CD14-positive monocyte (primary cell): ENCODE measurements at regions not wholly inside any gene's neighbourhood (a gene's known extent, or its start where the extent isn't known, plus 50 kb on each side); places are given as distances from the start of the nearest gene placed in this dataset.

Source experiments
- DNase-seq, 3 donors: peaks; one replicate each; pipeline ENCODE4 v3.0.0-alpha.2; 2011 to 2022
- H2AFZ ChIP-seq: 2 replicates; pipeline ENCODE4 v1.6.0; 2012; ENCODE audit warnings: mild to moderate bottlenecking, low read depth, low read length, inconsistent platforms; ENCODE audit not compliant: insufficient read depth, poor library complexity, severe bottlenecking
- H3K27ac ChIP-seq, 2 donors: 1 replicate in 1 of 2; 2 replicates in 1 of 2; pipeline ENCODE4 v1.5.1; 2012 to 2013; ENCODE audit warnings: low read length in 2 of 2, control low read depth in 1 of 2, inconsistent platforms in 1 of 2, low read depth in 1 of 2, mild to moderate bottlenecking in 1 of 2
- H3K27me3 ChIP-seq, 2 donors: one replicate each; pipeline versions ENCODE4 v1.6.0 to v1.6.1; 2011 to 2013; ENCODE audit warnings: low read length in 2 of 2; ENCODE audit not compliant: control insufficient read depth in 2 of 2, insufficient read depth in 2 of 2
- H3K36me3 ChIP-seq, 2 donors: replicated peaks in 1 of 2; 1 replicate in 1 of 2; 2 replicates in 1 of 2; pipeline versions ENCODE4 v1.5.1 to v1.6.1; 2012 to 2013; ENCODE audit warnings: low read length in 2 of 2, control low read depth in 1 of 2, inconsistent platforms in 1 of 2, mild to moderate bottlenecking in 1 of 2; ENCODE audit not compliant: insufficient read depth in 2 of 2, control insufficient read depth in 1 of 2
- H3K4me1 ChIP-seq, 2 donors: 1 replicate in 1 of 2; 2 replicates in 1 of 2; pipeline versions ENCODE4 v1.5.1 to v1.6.1; 2012 to 2013; ENCODE audit warnings: low read length in 2 of 2, control low read depth in 1 of 2, inconsistent platforms in 1 of 2, mild to moderate bottlenecking in 1 of 2, moderate library complexity in 1 of 2; ENCODE audit not compliant: insufficient read depth in 2 of 2, control insufficient read depth in 1 of 2
- H3K4me2 ChIP-seq: replicated peaks from 2 replicates; pipeline ENCODE3; 2012; ENCODE audit warnings: low read length, moderate library complexity, mild to moderate bottlenecking; ENCODE audit not compliant: poor library complexity, severe bottlenecking; ENCODE audit errors: extremely low read depth
- H3K4me3 ChIP-seq, 3 experiments: fragments of 200-600 bp in 1 of 3; sonication (generic) in 1 of 3; replicated peaks in 1 of 3; 1 replicate in 2 of 3; 2 replicates in 1 of 3; pipeline ENCODE4 v1.5.1; 2011 to 2013; ENCODE audit warnings: low read length in 3 of 3, mild to moderate bottlenecking in 3 of 3, control low read depth in 2 of 3, low read depth in 2 of 3, inconsistent platforms in 1 of 3, moderate library complexity in 1 of 3
- H3K79me2 ChIP-seq: 2 replicates; pipeline ENCODE4 v1.6.0; 2012; ENCODE audit warnings: mild to moderate bottlenecking, control low read depth, inconsistent platforms, low read length, moderate library complexity; ENCODE audit not compliant: insufficient read depth
- H3K9ac ChIP-seq: 2 replicates; pipeline ENCODE4 v1.6.0; 2017; ENCODE audit warnings: low read length, mild to moderate bottlenecking; ENCODE audit not compliant: insufficient read depth, poor library complexity, severe bottlenecking
- H3K9me3 ChIP-seq, 2 donors: replicated peaks in 1 of 2; 1 replicate in 1 of 2; 2 replicates in 1 of 2; pipeline versions ENCODE4 v1.5.1 to v1.6.1; 2012 to 2013; ENCODE audit warnings: low read length in 2 of 2, control low read depth in 1 of 2; ENCODE audit not compliant: control insufficient read depth in 1 of 2, insufficient read depth in 1 of 2
- H4K20me1 ChIP-seq: 2 replicates; pipeline ENCODE4 v1.6.0; 2012; ENCODE audit warnings: mild to moderate bottlenecking, low read length, control low read depth, moderate library complexity; ENCODE audit not compliant: insufficient read depth
- H3K27ac Mint-ChIP-seq, 7 donors: one replicate each; pipeline ENCODE4 v1.8.0; 2020; ENCODE audit warnings: mild to moderate bottlenecking in 7 of 7, mixed read lengths in 7 of 7, moderate library complexity in 6 of 7, inconsistent platforms in 2 of 7
- H3K27me3 Mint-ChIP-seq, 3 donors: one replicate each; pipeline ENCODE4 v1.8.0; 2021 to 2022; ENCODE audit warnings: low read depth in 3 of 3, mild to moderate bottlenecking in 3 of 3, mixed read lengths in 3 of 3, moderate library complexity in 3 of 3, inconsistent platforms in 1 of 3
- H3K36me3 Mint-ChIP-seq, 2 donors: one replicate each; pipeline ENCODE4 v1.8.0; 2020; ENCODE audit warnings: mixed read lengths in 2 of 2, inconsistent platforms in 1 of 2, mild to moderate bottlenecking in 1 of 2
- H3K4me1 Mint-ChIP-seq: one replicate; pipeline ENCODE4 v1.8.0; 2020; ENCODE audit warnings: mild to moderate bottlenecking, mixed read lengths
- H3K4me3 Mint-ChIP-seq, 2 donors: one replicate each; pipeline ENCODE4 v1.8.0; 2020; ENCODE audit warnings: mild to moderate bottlenecking in 2 of 2, mixed read lengths in 2 of 2, moderate library complexity in 1 of 2
- H3K9me3 Mint-ChIP-seq, 7 donors: one replicate each; pipeline ENCODE4 v1.8.0; 2020 to 2022; ENCODE audit warnings: mixed read lengths in 7 of 7, mild to moderate bottlenecking in 6 of 7, moderate library complexity in 6 of 7, inconsistent platforms in 2 of 7
- WGBS: methylation state at CpG from one replicate; pipeline ENCODE4 v1.1.5; 2013; ENCODE audit warnings: missing lambda C conversion rate; ENCODE audit not compliant: insufficient coverage; 5-methylcytosine and 5-hydroxymethylcytosine counted together
- intact Hi-C, 2 donors: fragments of 100-400 bp; cut with micrococcal nuclease; formaldehyde crosslinking; loops; one replicate each; pipeline versions ENCODE4 v1.15.0 to v1.15.1; 2023
- TF ChIP-seq, protein P1 (sequence below): fragments of 200-600 bp; IDR thresholded peaks from one replicate; pipeline ENCODE4 v1.8.0; 2022; ENCODE audit warnings: antibody characterized with exemption, mild to moderate bottlenecking

DNA sequence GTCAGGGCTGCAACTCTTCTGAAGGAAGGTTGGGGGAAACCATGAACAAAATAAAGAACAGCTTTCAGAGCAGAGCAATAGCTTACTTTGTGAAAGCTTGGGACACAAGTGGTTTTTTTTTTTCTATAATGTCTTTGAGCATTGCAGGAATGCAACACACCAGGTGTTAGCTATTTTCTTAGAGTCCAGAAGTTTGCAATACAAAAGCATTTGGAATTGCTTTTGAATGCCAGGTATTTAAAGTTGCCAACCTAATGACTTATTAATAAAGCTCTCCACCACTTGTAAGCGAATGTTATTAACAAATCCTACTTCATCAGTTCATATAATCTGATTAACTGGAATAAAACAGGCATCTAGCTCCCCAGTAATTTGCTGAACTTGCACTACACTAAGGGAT lies 172.6 kb downstream of the NUFIP1 start:
- H3K4me1 ChIP-seq: no peaks in the 10 kb centered on the region
- no peak overlapping the region for H3K4me2 ChIP-seq
- H3K4me3 Mint-ChIP-seq: no peak overlapping the region
- no peak overlapping the region for H3K9ac ChIP-seq
- H3K27ac Mint-ChIP-seq: no peak overlapping the region
- intact Hi-C loops: no loop called here
- H3K9me3 ChIP-seq: no peaks in the 10 kb centered on the region
- H3K4me1 Mint-ChIP-seq: no peaks in the 10 kb centered on the region
- no peaks in the 10 kb centered on the region for H3K36me3 ChIP-seq
- H3K27ac ChIP-seq: no peak overlapping the region
- no peak overlapping the region for H3K4me3 ChIP-seq
- 80% methylated on average over 1 of the region's 1 CpG for WGBS
- no peak overlapping the region for H2AFZ ChIP-seq
- no peak for DNase-seq
- no peaks in the 10 kb centered on the region for H4K20me1 ChIP-seq
- H3K27me3 Mint-ChIP-seq: peaks cover 2 to 11% (median 2%) of the 10 kb centered on the region in 3 donors
- H3K79me2 ChIP-seq: no peaks in the 10 kb centered on the region
- TF ChIP-seq, protein P1, sequence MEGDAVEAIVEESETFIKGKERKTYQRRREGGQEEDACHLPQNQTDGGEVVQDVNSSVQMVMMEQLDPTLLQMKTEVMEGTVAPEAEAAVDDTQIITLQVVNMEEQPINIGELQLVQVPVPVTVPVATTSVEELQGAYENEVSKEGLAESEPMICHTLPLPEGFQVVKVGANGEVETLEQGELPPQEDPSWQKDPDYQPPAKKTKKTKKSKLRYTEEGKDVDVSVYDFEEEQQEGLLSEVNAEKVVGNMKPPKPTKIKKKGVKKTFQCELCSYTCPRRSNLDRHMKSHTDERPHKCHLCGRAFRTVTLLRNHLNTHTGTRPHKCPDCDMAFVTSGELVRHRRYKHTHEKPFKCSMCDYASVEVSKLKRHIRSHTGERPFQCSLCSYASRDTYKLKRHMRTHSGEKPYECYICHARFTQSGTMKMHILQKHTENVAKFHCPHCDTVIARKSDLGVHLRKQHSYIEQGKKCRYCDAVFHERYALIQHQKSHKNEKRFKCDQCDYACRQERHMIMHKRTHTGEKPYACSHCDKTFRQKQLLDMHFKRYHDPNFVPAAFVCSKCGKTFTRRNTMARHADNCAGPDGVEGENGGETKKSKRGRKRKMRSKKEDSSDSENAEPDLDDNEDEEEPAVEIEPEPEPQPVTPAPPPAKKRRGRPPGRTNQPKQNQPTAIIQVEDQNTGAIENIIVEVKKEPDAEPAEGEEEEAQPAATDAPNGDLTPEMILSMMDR: no peak
- H3K36me3 Mint-ChIP-seq: no peaks in the 10 kb centered on the region
- peaks cover 0 to 4% (median 0%) of the 10 kb centered on the region in 7 donors for H3K9me3 Mint-ChIP-seq
- no peaks in the 10 kb centered on the region for H3K27me3 ChIP-seq

- Mint-ChIP-seq H3K9me3 (peaks cover 0 to 4% (median 0%) of the 10 kb centered on the region in 7 donors), H3K4me3 (no peak overlapping the region), H3K27me3 (peaks cover 2 to 11% (median 2%) of the 10 kb centered on the region in 3 donors), H3K4me1 (no peaks in the 10 kb centered on the region), H3K36me3 (no peaks in the 10 kb centered on the region), H3K27ac (no peak overlapping the region)
- 2% methylated on average over 5 of the region's 5 CpGs for WGBS
- Histone ChIP-seq H4K20me1 (no peaks in the 10 kb centered on the region), H3K36me3 (no peaks in the 10 kb centered on the region), H3K9me3 (no peaks in the 10 kb centered on the region), H3K27me3 (no peaks in the 10 kb centered on the region), H3K4me3 (no peak overlapping the region), H3K4me1 (no peaks in the 10 kb centered on the region), H3K27ac (no peak overlapping the region), H2AFZ (no peak overlapping the region), H3K79me2 (no peaks in the 10 kb centered on the region), H3K9ac (no peak overlapping the region), H3K4me2 (no peak overlapping the region)
- DNase-seq: no peak
- TF ChIP-seq, protein P1: no peak
- intact Hi-C loops: no loop called here
These were observed 173.6 kb downstream of the NUFIP1 start for GRCh38 chr13:44815623-44816022.
